Neural crest cell (in vitro differentiated cells): ENCODE measurements at regions not wholly inside any gene's neighbourhood (a gene's known extent, or its start where the extent isn't known, plus 50 kb on each side); places are given as distances from the start of the nearest gene placed in this dataset.

Experiments
- DNase-seq: peaks from one replicate; pipeline ENCODE4 v3.0.0; 2021; ENCODE audit warnings: low read depth, mixed read lengths, low spot score
- H3K27ac Mint-ChIP-seq: one replicate; pipeline ENCODE4 v1.8.0; 2021; ENCODE audit warnings: mild to moderate bottlenecking, mixed read lengths; ENCODE audit not compliant: unreplicated experiment
- H3K27me3 Mint-ChIP-seq: 2 replicates; pipeline ENCODE4 v1.8.0; 2021; ENCODE audit warnings: low read depth, mild to moderate bottlenecking, mixed read lengths
- H3K36me3 Mint-ChIP-seq: 2 replicates; pipeline ENCODE4 v1.8.0; 2021; ENCODE audit warnings: low read depth, mild to moderate bottlenecking, mixed read lengths
- H3K4me1 Mint-ChIP-seq: 2 replicates; pipeline ENCODE4 v1.8.0; 2021; ENCODE audit warnings: mixed read lengths
- H3K4me3 Mint-ChIP-seq: one replicate; pipeline ENCODE4 v1.8.0; 2021; ENCODE audit warnings: mild to moderate bottlenecking, mixed read lengths
- H3K9me3 Mint-ChIP-seq: 2 replicates; pipeline ENCODE4 v1.8.0; 2021; ENCODE audit warnings: mixed read lengths
- CTCF ChIP-seq: fragments of 200-600 bp; sonication (generic); conservative IDR thresholded peaks from 2 replicates; pipeline ENCODE4 v1.5.0; 2021; ENCODE audit warnings: antibody characterized with exemption, mild to moderate bottlenecking

GRCh38 chr3:177917234-177917861 lies 618.9 kb upstream of the KCNMB2 start:
- H3K36me3 Mint-ChIP-seq: peaks cover 6% of the 10 kb centered on the region
- no peak overlapping the region for H3K27ac Mint-ChIP-seq
- no peaks in the 10 kb centered on the region for H3K4me1 Mint-ChIP-seq
- TF ChIP-seq CTCF: no peak
- no peak overlapping the region for H3K4me3 Mint-ChIP-seq
- no peak for DNase-seq
- H3K27me3 Mint-ChIP-seq: no peaks in the 10 kb centered on the region
- H3K9me3 Mint-ChIP-seq: peaks cover 8% of the 10 kb centered on the region

- Mint-ChIP-seq H3K36me3 (peaks cover 3% of the 10 kb centered on the region), H3K4me1 (no peaks in the 10 kb centered on the region), H3K4me3 (no peak overlapping the region), H3K27ac (no peak overlapping the region), H3K27me3 (no peaks in the 10 kb centered on the region), H3K9me3 (peaks cover 14% of the 10 kb centered on the region)
- TF ChIP-seq CTCF: no peak
- no peak for DNase-seq
Observed at GRCh38 chr3:177921153-177921552, 615.1 kb upstream of the KCNMB2 start.

- Mint-ChIP-seq H3K9me3 (peaks cover 10% of the 10 kb centered on the region), H3K27me3 (no peaks in the 10 kb centered on the region), H3K27ac (no peak overlapping the region), H3K4me3 (no peak overlapping the region), H3K4me1 (no peaks in the 10 kb centered on the region), H3K36me3 (peaks cover under 1% of the 10 kb centered on the region)
- TF ChIP-seq CTCF: no peak
- no peak for DNase-seq
Observed at GRCh38 chr3:177924261-177924660, 612.0 kb upstream of the KCNMB2 start.

- no peak overlapping the region for H3K4me3 Mint-ChIP-seq
- H3K36me3 Mint-ChIP-seq: peaks cover 3% of the 10 kb centered on the region
- TF ChIP-seq CTCF: no peak
- DNase-seq: no peak
- peaks cover 6% of the 10 kb centered on the region for H3K4me1 Mint-ChIP-seq
- H3K27me3 Mint-ChIP-seq: no peaks in the 10 kb centered on the region
- H3K9me3 Mint-ChIP-seq: peaks cover 12% of the 10 kb centered on the region
- no peak overlapping the region for H3K27ac Mint-ChIP-seq
Observed at GRCh38 chr3:177928172-177928873, 607.9 kb upstream of the KCNMB2 start.

GRCh38 chr3:177929310-177929709 lies 606.9 kb upstream of the KCNMB2 start:
- TF ChIP-seq CTCF: no peak
- H3K27ac Mint-ChIP-seq: peak overlapping the region; percentile 31
- H3K4me3 Mint-ChIP-seq: no peak overlapping the region
- H3K4me1 Mint-ChIP-seq: peaks cover 13% of the 10 kb centered on the region
- no peaks in the 10 kb centered on the region for H3K27me3 Mint-ChIP-seq
- DNase-seq: no peak
- H3K36me3 Mint-ChIP-seq: peaks cover 3% of the 10 kb centered on the region
- peaks cover 9% of the 10 kb centered on the region for H3K9me3 Mint-ChIP-seq
